ENCODE measurements at regions not wholly inside any gene's neighbourhood (a gene's known extent, or its start where the extent isn't known, plus 50 kb on each side); places are given as distances from the start of the nearest gene placed in this dataset.
"Not testable (repeated sequence)": the region's sequence is repeated elsewhere in the genome, so short reads cannot be mapped to it uniquely, and the experiment has no call there.

DNA sequence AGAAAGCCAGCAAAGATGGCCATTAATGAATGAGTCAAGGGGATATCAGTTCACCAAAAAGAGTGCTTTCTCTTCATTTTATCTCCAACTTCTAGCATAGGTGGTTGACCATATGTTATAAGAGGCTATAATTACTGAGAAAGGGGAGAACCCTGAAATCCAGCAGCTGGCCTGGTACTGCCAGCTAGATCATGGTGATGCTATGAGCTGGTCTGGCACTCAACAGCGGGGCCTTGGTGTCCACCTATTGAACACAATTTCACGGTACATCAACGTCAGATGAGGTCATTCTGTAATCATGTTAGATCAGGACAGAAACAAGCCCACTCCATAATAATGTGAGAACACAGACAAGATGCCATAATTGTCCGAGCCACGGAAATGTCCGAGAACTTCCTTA lies 1644.8 kb upstream of the PCDH7 start:
- no peak for DNase-seq (ENCODE audit: low read depth in 2 of 2)

DNA sequence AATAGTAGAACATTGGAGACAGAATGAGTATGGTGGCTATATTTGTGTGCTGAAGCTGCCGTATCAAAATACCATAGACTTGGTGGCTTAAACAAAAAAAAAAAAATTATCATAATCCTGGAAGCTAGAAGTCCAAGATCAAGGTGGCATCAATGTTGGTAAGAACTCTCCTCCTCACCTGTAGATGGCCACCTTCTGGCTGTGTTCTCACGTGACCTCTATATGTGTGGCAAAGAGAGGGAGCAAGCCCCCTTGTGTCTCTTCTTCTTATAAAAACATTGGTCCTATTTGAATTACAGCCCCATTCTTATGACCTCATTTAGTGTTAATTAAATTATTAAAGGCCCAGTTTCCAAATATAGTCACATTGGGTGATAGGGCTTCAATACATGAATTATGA lies 1640.9 kb upstream of the PCDH7 start:
- DNase-seq (ENCODE audit: low read depth in 2 of 2), result no peak

DNA sequence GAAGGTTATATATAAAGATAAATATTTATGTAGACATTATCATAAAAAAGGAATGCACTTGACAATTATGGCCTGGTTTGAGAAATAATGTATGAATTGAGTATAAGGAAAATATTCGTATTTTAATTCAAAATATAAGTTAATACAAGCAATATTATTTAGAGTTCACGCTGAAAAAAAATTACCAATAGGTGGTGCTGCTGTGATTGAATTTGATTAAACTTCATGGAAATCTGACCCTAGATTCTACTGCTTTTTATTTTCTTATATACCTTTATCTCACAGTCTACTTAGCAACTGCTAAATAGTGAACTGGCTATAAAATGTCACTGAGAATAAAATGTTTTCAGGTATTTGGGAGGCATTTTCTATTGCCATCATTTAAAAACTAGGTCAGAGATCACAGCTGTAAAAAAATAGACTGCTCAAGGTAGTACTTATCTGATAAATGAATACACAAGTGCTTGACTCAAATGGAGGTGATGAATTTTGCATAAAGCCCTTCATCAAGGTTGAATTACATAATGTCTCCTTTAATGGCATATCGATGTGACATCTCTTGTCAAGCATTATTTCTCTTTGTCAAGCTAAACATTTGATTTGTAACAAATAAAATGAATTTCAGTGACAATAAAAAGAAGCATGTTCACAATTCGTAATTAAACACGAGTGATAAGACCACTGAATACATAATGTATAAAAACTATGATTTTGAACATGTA lies 1638.8 kb upstream of the PCDH7 start:
- no peak for DNase-seq (ENCODE audit: low read depth in 2 of 2)

DNA sequence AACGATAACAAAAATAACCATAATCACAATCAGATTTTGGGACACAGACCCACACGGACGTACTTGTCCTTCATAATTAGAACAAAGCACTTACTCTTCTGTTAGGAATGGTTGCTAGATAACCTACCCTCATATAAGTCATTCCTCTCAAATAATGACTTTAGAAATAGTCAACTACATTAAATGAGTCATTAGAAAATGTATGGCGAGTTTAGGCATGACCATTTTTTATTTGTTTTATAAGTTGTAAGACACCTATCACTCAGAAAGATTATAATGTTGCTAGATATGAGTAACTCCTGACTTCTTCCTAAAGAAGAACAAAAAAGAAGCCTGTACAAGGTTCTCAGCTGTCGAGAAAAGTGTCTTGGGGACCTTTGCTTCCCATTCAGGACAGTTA lies 1637.5 kb upstream of the PCDH7 start:
- no peak for DNase-seq (ENCODE audit: low read depth in 2 of 2)

DNA sequence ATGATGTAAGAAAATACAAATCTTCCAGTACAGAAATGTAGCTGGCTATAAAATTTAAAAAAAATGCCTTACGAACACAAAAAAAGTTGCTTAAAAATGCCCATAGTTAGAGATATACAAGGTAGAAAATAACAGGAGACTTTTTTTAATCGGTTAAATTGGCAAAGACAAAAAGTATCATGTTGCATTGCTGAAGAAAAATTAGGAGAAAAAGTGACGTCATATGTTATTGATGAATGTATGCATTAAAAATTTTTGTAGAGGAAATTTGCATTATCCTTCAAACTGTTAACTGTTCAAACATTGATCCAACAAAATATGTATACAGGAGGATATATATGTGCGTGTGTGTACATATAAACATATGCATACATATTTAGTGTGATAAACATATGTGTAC lies 1634.4 kb upstream of the PCDH7 start:
- DNase-seq (ENCODE audit: low read depth in 2 of 2), result no peak

DNA sequence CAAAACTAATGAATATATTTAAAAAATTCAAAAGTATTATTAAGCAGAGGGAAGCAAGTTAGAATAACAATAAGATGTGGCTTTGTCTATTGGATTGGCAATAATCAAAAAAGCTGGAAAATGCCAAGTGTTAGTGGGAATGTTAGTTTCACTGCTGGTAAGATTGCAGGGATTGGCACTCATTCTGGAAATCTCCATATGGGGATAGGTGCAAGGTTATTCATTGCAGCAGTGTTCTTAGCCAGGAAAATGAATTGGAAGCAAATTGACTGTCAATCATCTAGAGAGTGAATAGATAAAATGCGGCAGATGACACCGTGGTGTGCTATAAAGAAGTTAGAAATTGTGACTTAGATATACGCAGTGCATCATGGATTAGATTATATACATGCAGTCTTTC lies 1615.5 kb upstream of the PCDH7 start:
- no peak for DNase-seq (ENCODE audit: low read depth in 2 of 2)

DNA sequence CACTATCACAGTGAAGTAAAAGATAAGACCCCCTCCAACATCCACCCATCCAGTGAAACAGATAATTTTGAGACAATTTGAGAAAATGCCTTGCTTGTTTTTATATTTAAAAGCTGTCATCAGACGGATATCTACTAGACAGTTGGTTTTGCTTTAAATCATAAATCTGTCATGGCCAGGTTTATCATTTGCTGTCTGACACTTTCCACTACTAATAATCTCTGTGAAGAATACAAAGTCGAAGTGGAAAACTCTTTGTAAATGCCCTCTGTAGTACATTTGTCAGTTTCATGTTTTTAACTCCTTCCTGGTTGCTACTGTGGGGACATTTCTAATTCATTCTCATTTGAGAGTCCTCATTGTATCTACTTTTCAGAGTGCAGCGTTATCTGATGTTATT lies 1606.2 kb upstream of the PCDH7 start:
- DNase-seq (ENCODE audit: low read depth in 2 of 2), result no peak

DNA sequence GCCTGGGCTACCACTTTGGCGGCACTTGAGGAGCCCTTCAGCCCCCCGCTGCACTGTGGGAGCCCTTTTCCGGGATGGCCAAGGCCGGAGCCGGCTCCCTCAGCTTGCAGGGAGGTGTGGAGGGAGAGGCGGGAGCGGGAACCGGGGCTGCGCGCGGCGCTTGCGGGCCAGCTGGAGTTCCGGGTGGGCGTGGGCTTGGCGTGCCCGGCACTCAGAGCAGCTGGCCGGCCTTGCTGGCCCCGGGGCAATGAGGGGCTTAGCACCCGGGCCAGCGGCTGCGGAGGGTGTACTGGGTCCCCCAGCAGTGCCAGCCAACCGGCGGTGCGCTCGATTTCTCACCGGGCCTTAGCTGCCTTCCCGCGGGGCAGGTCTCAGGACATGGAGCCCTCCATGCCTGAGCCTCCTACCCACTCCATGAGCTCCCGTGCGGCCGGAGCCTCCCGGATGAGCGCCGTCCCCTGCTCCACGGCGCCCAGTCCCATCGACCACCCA lies 1602.9 kb upstream of the PCDH7 start:
- DNase-seq (ENCODE audit: low read depth in 2 of 2), result not testable (repeated sequence)

DNA sequence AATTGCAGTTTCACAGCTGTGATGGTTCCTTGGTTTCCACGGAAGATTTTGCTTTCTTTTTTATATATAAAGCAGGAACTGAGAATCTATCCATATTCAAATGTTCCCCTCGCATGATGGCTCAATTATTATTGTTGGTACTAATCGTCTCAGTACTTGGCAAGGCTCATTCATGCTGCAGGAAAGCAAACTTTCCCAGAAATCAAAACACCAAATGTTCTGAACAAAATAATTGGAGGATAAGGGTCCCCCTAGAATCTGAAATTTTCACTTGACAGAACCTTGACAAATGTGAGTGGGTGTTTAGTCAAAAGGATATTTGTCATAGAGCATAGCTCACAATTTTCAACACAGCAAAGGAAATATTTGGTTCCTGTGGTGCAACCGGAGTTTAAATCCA lies 1598.6 kb upstream of the PCDH7 start:
- DNase-seq (ENCODE audit: low read depth in 2 of 2), result no peak

DNA sequence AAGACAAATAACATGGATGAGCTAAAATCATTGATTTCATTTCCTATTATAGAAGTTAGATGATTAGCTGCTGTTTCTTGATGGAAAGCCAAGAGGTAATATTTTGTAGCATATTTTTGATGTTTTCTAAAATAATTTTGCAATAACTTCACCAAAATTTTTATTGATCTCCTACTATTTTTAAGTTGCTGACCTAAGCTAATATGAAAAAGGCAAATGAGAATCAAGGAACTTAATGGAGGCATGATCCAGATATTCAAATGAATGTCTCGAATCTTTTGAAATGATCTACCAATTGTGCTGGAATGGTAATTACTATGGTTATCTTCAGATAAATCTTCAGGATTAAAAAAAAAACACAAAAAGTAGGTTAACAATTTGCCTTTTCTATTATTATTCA lies 1591.4 kb upstream of the PCDH7 start:
- DNase-seq (ENCODE audit: low read depth in 2 of 2), result no peak

DNA sequence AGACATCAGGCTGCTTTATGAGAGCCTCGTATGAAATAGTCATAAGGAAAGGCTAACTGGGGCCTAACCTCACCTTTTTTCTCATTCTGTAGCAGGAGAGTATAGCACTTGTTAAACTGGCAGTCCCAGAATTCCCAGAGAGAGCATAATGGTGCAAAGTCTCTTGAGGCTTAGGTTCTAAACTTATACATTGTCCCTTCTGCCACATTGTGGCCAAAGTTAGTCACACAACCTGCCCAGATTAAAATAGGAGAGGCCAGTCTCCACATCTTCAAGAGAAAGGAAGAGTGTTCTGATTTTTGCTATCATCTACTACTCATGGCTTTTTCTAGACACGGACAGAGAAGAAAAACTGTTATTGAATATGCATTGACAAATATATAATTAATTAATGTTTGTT lies 1588.9 kb upstream of the PCDH7 start:
- no peak for DNase-seq (ENCODE audit: low read depth in 2 of 2)

DNA sequence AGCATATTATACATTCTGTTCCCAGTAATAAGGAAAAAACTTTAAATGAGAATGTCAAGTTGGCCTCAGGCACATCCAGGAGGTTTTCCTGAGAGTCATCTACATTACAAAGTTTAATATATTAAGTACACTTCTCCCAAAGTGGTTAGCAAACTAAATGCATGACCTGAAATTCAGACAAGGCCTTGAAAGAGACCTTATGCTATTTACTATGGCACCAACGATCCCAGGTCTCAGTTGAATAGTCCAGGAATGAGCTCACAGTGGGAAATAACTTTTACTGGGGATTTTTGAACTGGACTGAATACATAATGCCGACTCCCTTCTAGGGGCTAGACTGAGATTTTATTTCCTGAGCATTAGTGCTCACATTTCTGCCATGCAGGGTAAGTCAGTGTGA lies 1577.5 kb upstream of the PCDH7 start:
- DNase-seq (ENCODE audit: low read depth in 2 of 2), result no peak

DNA sequence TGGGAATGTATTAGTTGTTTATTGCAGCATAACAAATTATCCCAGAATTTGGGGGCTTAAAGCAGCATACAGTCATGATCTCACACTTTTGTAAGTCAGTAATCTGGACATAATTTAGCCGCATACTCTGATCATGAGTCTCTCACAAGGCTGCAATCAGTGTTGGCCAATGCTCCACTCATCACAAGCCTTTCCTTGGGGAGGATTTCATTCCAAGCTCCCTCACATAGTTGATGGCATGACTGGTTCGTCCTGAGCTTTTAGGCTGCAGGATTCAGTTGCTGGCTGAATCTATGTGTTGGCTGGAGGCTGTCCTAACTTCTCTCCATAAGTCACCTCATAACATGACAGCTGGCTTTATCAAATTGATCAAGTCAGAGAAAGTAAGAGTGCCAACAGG lies 1568.6 kb upstream of the PCDH7 start:
- no peak for DNase-seq (ENCODE audit: low read depth in 2 of 2)

DNA sequence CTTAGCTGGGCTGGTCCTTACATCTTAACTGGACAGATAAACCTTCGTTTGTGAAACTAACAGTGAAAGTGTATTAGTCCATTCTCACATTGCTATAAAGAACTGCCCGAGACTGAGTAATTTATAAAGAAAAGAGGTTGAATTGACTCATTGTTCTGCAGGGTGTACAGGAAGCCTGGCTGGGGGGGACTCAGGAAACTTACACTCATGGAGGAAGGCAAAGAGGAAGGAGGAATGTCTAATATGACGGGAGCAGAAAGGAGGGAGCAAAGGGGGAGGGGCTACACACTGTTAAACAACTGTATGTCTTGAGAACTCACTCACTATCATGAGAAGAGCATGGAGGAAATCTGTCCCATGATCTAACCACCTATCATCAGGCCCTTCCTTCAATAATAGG lies 1566.5 kb upstream of the PCDH7 start:
- DNase-seq (ENCODE audit: low read depth in 2 of 2), result no peak

DNA sequence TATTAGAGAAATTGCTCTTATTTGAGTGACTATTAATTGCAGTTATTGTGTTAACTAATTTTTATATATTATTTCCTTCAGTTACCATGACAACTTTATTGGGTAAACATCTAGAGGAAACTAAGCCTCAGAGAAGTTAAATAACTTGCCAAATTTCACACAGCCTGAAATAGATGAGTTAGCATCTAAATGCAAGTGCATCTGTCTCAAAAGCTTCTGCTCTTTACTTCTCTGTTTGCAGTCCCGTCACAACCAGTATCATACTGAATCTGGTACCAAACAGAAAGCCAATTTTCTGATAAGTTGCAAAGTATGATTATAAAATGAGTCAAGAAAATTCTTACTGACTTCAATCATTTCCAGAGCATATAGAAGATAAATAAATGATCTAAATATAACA lies 1544.9 kb upstream of the PCDH7 start:
- DNase-seq (ENCODE audit: low read depth in 2 of 2), result no peak

DNA sequence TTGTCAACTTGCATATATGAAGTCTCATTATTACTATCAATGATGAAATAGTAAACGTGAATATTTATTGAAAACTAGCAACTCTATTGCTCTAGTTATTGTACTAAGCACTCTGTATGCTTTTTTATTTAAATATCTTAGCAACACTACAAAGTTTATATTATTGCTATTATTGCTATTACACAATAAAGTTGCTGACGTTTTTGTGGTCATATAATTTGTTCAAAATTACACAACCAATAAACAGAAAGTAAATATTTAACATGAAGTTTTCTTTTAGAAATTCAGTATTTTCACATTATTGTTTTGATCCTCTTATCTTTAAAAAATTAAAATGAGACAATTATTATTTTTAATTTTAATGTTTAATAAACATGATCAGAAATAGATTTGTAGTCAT lies 1521.1 kb upstream of the PCDH7 start:
- no peak for DNase-seq (ENCODE audit: low read depth in 2 of 2)

DNA sequence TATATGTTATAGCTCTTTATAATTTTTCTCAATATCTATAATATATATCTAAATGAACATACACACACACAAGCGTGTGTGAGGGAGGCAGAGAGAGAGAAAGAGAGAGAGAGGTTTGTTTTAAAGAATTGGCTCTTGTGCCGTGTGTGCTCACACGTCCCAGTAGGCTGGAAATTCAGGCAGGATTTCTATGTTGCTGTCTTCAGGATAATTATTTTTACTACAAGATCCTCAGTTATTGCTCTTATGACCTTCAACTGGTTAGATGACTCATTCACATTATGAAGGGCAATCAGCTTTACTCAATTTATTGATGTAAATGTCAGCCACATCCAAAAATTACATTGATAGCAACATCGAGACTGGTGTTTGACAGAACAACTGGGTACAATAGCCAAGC lies 1520.7 kb upstream of the PCDH7 start:
- no peak for DNase-seq (ENCODE audit: low read depth in 2 of 2)

DNA sequence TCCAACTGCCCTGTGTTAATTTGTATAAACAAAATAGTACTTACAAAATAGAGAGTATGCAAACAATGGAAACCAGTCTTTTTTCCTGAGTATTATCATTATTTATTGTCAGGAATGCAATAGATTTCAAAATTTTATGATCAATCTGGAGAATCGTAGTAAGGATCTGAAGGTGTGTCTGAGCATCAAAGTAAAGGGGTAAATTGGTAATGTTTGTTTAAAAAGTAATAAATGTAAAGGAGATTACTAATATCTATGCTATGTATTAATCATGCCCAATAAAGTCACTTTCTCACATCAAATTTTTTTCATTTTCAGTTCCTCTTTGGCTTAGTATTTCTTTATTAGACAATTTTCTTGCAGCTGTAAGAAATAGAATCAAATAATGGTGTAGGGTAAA lies 1507.1 kb upstream of the PCDH7 start:
- DNase-seq (ENCODE audit: low read depth in 2 of 2), result no peak

DNA sequence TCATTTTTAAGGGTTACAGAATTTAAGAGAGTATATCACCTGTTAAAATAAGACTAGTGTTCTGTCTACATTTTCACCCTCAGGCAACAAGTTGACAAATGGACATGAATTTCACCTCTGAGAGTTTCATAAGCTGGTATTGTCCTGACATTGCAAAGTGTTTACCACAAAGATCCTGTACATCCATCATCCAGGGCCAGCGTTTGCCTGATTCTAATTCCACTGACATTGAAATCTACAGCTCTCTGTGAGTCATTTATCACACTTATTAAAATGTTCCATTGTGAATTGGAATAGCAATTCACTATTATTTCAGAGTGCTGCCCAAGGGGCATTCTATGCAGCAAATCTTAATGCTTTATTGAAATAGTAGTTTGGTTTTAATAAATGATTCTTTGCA lies 1499.4 kb upstream of the PCDH7 start:
- no peak for DNase-seq (ENCODE audit: low read depth in 2 of 2)

DNA sequence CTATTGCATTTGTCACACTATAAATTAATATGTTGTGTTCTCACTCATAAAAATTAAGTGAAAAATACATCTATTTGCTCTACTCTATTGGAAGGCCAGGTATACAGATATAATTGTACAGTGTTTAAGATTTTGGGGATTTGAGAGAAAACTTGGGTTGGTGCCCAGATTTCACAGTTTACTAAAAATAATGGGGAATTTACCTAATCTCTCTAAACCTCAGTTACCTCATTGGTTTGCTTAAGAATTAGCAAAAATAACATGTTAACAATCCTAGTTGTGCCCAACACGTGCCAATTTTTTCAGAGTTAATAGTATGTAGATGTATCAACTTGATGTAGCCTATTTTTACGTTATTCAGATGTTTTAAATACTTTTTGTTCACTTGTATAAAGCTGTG lies 1495.3 kb upstream of the PCDH7 start:
- no peak for DNase-seq (ENCODE audit: low read depth in 2 of 2)

DNA sequence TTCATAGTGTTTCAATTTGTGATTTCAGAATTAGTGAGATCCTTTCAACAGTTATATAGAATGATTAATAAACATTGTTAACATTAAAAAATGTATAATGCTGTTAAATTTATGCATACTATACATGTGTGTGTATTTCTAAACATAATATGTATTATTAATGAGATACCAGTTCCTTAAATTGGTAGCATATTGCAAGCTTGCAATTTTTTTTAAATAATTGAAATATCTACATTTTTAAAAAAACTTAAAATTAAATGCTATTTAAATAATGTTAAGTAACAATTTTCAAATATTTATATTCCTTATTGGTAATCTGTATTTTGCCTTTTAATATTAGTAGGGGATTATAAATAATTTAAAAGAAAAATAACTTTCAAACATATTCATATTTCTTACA lies 1479.5 kb upstream of the PCDH7 start:
- DNase-seq (ENCODE audit: low read depth in 2 of 2), result no peak

DNA sequence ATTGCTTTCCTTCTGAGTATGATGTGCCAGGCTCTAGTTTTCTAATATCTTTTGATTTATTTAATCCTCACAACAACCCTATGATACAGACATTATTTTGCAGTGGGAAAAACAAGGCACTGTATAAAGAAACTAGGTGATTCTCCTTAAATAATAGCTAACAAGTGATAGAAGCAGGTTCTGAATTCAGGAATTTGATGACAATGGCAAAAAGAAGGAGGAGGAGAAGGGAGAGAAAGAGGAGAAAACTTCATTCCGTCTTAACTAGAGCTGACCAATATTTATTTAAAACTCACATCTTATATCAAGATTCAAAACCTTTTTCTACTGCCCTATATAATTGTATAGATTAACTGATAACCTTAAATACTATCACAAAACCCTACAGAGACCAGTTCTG lies 1477.1 kb upstream of the PCDH7 start:
- no peak for DNase-seq (ENCODE audit: low read depth in 2 of 2)

DNA sequence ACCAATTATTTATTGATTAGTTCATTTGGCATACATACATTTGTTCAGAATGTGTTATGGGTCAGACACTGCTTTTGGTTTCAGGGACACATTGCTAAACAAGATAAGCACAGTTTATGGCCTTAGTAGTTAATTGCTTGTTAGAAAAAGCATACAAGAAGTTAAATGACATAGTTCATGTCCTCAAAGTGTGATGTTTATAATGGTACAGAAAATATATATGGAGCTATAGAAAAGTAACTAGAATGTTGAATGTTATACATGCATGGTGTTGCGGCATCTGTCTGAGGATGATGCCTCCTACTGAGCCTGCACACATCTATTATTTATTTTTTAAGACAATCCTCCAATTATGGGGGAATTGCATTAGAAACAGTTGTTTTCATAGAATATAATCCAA lies 1476.3 kb upstream of the PCDH7 start:
- DNase-seq (ENCODE audit: low read depth in 2 of 2), result no peak

DNA sequence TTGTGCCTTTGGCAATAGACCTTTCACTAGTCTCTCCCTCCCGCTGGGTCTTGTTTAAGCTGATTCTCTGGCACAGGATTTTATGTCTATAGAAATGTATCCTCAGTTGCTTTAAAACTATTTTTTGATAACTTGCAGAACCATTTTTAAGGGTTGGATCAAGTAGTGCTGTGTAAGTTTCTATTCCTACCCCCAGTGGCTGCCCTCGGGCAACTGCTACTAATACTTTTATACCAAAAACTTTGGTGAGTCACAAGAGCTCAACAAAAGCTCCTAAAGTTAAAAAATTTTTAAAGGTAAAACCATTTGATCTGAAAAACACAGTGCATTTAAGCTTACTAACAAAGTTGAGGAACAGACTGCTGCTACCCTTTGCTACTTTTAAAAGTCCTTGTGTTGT lies 1460.6 kb upstream of the PCDH7 start:
- DNase-seq (ENCODE audit: low read depth in 2 of 2), result no peak

All from fibroblast of skin of left biceps (primary cell).